ENCODE measurements at regions not wholly inside any gene's neighbourhood (a gene's known extent, or its start where the extent isn't known, plus 50 kb on each side); places are given as distances from the start of the nearest gene placed in this dataset.

DNA sequence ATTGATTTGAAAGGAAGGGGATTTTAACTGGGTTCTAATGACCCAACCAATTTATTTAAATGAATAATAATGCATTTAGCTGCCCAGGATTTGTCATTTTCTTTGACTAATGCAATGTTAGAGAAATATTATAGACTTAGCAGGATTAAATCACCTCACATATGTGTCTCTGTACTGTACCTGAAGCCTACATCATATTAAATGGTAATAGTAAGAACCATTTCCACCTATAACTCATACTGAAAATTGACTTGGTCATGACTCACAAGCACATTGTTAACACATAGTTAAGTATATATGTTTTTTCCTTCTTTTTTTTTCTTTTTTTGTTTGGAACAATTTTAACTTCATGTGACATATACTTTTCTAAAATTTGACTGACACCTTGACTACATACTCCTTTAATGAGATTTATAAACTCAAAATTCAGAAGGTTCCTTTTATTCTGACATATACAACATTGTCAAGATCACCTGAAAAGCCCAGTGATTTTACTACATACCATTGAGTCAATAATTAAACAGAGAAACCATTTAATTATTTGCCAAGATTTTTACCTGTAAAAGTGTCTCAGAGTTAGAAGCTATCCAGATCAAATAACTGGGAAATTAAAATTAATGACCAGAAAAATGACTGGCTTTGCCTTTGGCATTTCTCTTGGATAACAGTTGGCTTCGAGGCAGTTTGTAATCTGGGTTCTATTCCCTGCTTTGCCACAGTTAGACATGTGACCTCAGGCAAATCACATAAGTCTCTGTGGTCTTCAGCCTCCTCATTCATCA lies 58.8 kb upstream of the CDC42EP3 start:
- TF ChIP-seq SIN3A (IDR thresholded peaks at IDR 0.05; ENCODE audit: borderline replicate concordance, insufficient read depth, low read length) (no peak), FOXP2 (optimal IDR thresholded peaks at IDR 0.05; ENCODE audit: borderline replicate concordance, extremely low read depth, extremely low read length, insufficient read depth) (no peak), POLR2AphosphoS5 (IDR thresholded peaks at IDR 0.05; ENCODE audit: low read depth, low read length) (no peak), TAF1 (IDR thresholded peaks at IDR 0.05; ENCODE audit: borderline replicate concordance, insufficient read depth, low read length) (no peak)
- TF ChIP-seq, protein P1, sequence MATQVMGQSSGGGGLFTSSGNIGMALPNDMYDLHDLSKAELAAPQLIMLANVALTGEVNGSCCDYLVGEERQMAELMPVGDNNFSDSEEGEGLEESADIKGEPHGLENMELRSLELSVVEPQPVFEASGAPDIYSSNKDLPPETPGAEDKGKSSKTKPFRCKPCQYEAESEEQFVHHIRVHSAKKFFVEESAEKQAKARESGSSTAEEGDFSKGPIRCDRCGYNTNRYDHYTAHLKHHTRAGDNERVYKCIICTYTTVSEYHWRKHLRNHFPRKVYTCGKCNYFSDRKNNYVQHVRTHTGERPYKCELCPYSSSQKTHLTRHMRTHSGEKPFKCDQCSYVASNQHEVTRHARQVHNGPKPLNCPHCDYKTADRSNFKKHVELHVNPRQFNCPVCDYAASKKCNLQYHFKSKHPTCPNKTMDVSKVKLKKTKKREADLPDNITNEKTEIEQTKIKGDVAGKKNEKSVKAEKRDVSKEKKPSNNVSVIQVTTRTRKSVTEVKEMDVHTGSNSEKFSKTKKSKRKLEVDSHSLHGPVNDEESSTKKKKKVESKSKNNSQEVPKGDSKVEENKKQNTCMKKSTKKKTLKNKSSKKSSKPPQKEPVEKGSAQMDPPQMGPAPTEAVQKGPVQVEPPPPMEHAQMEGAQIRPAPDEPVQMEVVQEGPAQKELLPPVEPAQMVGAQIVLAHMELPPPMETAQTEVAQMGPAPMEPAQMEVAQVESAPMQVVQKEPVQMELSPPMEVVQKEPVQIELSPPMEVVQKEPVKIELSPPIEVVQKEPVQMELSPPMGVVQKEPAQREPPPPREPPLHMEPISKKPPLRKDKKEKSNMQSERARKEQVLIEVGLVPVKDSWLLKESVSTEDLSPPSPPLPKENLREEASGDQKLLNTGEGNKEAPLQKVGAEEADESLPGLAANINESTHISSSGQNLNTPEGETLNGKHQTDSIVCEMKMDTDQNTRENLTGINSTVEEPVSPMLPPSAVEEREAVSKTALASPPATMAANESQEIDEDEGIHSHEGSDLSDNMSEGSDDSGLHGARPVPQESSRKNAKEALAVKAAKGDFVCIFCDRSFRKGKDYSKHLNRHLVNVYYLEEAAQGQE (IDR thresholded peaks at IDR 0.05; ENCODE audit: insufficient read depth in 1 of 2, low read depth in 2 of 2, low read length in 2 of 2): no peak

GRCh38 chr2:37733251-37733650 lies 61.8 kb upstream of the CDC42EP3 start:
- TF ChIP-seq POLR2AphosphoS5 (IDR thresholded peaks at IDR 0.05; ENCODE audit: low read depth, low read length) (no peak), FOXP2 (optimal IDR thresholded peaks at IDR 0.05; ENCODE audit: borderline replicate concordance, extremely low read depth, extremely low read length, insufficient read depth) (no peak), TAF1 (IDR thresholded peaks at IDR 0.05; ENCODE audit: borderline replicate concordance, insufficient read depth, low read length) (no peak), SIN3A (IDR thresholded peaks at IDR 0.05; ENCODE audit: borderline replicate concordance, insufficient read depth, low read length) (no peak)
- TF ChIP-seq, protein P1 (IDR thresholded peaks at IDR 0.05; ENCODE audit: insufficient read depth in 1 of 2, low read depth in 2 of 2, low read length in 2 of 2): no peak

DNA sequence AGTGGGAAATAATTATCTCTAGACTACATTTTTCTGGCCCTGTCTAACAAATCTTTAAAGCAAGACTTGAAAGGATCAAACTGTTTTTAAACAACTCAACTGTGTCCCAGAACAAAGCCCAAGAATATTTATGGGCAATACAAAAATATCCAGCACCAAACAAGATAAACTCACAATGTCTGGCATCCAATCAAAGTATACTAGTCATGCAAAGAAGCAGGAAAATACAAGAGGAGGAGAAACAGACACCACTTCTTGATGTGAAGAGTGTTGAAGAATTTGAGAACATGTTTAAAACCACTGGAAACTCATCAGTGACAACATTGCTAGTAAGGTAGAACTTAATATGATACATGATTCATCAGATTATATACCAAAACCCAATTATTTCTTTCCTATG lies 66.1 kb upstream of the CDC42EP3 start:
- TF ChIP-seq TAF1 (IDR thresholded peaks at IDR 0.05; ENCODE audit: borderline replicate concordance, insufficient read depth, low read length): no peak

GRCh38 chr2:37738266-37738885 lies 66.9 kb upstream of the CDC42EP3 start:
- TF ChIP-seq FOXP2 (optimal IDR thresholded peaks at IDR 0.05; ENCODE audit: borderline replicate concordance, extremely low read depth, extremely low read length, insufficient read depth) (no peak), TAF1 (IDR thresholded peaks at IDR 0.05; ENCODE audit: borderline replicate concordance, insufficient read depth, low read length) (no peak), POLR2AphosphoS5 (IDR thresholded peaks at IDR 0.05; ENCODE audit: low read depth, low read length) (no peak), SIN3A (IDR thresholded peaks at IDR 0.05; ENCODE audit: borderline replicate concordance, insufficient read depth, low read length) (no peak)
- TF ChIP-seq, protein P1 (IDR thresholded peaks at IDR 0.05; ENCODE audit: insufficient read depth in 1 of 2, low read depth in 2 of 2, low read length in 2 of 2): no peak

DNA sequence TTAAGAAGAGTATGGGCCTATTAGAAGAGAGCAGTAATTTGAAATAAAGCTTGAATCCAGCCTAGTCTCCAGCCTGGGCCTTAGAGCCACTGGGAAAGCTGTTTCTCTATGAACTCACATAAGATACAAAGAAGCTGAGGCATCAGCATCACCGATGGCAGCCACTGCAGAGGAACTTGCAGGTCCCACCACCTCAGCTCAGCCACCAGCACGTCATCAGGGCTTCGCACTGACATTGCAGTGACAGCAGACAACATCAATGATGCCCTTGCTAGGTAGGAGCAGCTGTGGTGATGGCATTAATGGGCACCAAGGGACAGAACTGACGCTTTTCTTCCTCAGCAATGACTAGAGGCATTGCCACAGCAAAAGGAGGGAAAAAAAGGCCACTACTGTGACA lies 67.7 kb upstream of the CDC42EP3 start:
- no peak for TF ChIP-seq SIN3A (IDR thresholded peaks at IDR 0.05; ENCODE audit: borderline replicate concordance, insufficient read depth, low read length)
- TF ChIP-seq, protein P1 (IDR thresholded peaks at IDR 0.05; ENCODE audit: insufficient read depth in 1 of 2, low read depth in 2 of 2, low read length in 2 of 2): no peak
- no peak for TF ChIP-seq POLR2AphosphoS5 (IDR thresholded peaks at IDR 0.05; ENCODE audit: low read depth, low read length)
- no peak for TF ChIP-seq TAF1 (IDR thresholded peaks at IDR 0.05; ENCODE audit: borderline replicate concordance, insufficient read depth, low read length)
- no peak for TF ChIP-seq FOXP2 (optimal IDR thresholded peaks at IDR 0.05; ENCODE audit: borderline replicate concordance, extremely low read depth, extremely low read length, insufficient read depth)
